K562 (cell line): ENCODE measurements at regions not wholly inside any gene's neighbourhood (a gene's known extent, or its start where the extent isn't known, plus 50 kb on each side); places are given as distances from the start of the nearest gene placed in this dataset.

Source experiments
- ATAC-seq: fragments of 200-7000 bp; cut with Tn5 transposase; 3 replicates; pipeline ENCODE4 v1.9.1; 2020; ENCODE audit warnings: moderate library complexity
- BruUV-seq: library from RNA; stranded (reverse); fragments of 400-500 nt; replicated peaks from 2 replicates; lab custom pipeline; 2021; lab: Mats Ljungman, UMichigan
- CTCF ChIA-PET: fragments of 300-600 bp; formaldehyde crosslinking; extraction: SDS; loops from one replicate; lab custom pipeline; 2021; ENCODE audit warnings: low intra/inter-chr PET ratio; lab: Yijun Ruan, JAX
- POLR2A ChIA-PET: fragments of 300-600, 350-650 bp; sonication (Branson Sonifier 250); formaldehyde crosslinking; extraction: SDS; loops from one replicate; lab custom pipeline; 2021; ENCODE audit warnings: antibody characterized with exemption, inconsistent platforms; lab: Yijun Ruan, JAX
- DNase-seq, 4 experiments: peaks; one replicate each; pipeline versions ENCODE4 v3.0.0 to v3.0.0-alpha.2; 2011 to 2018; ENCODE audit warnings: low spot score in 3 of 4, mixed read lengths in 3 of 4; ENCODE audit errors: extremely low read depth in 1 of 4
- FAIRE-seq: peaks from 2 replicates; lab custom pipeline; 2011; peaks lifted over from hg19 to GRCh38; lab: Jason Lieb, UNC
- H2AFZ ChIP-seq: 2 replicates; pipeline ENCODE4 v1.6.0; 2011; ENCODE audit warnings: low read depth, low read length, control low read depth, inconsistent platforms
- H3K27ac ChIP-seq: fragments of 200-600 bp; 3 replicates; pipeline ENCODE4 v1.8.0; 2011; ENCODE audit warnings: low read depth, mild to moderate bottlenecking, control low read depth, inconsistent platforms, low read length, moderate library complexity, mixed read lengths; ENCODE audit errors: extremely low read depth
- H3K27me3 ChIP-seq, 2 experiments: fragments of 300-600 bp in 1 of 2; 2 replicates in 1 of 2; 3 replicates in 1 of 2; pipeline versions ENCODE4 v1.6.0 to v1.8.0; 2011; ENCODE audit warnings: inconsistent platforms in 2 of 2, low read length in 2 of 2, mild to moderate bottlenecking in 1 of 2, mixed read lengths in 1 of 2, moderate library complexity in 1 of 2; ENCODE audit not compliant: control insufficient read depth in 2 of 2, insufficient read depth in 2 of 2
- H3K36me3 ChIP-seq: fragments of 300-600 bp; 3 replicates; pipeline ENCODE4 v1.8.0; 2011; ENCODE audit warnings: mild to moderate bottlenecking, low read length, inconsistent platforms; ENCODE audit not compliant: control insufficient read depth, insufficient read depth
- H3K4me1 ChIP-seq, 2 experiments: fragments of 200-600 bp in 1 of 2; replicated peaks in 1 of 2; 2 replicates in 1 of 2; 3 replicates in 1 of 2; pipeline versions ENCODE4 v1.5.1 to v1.8.0; 2011; ENCODE audit warnings: inconsistent platforms in 2 of 2, low read length in 2 of 2, mild to moderate bottlenecking in 1 of 2, mixed read lengths in 1 of 2, moderate library complexity in 1 of 2; ENCODE audit not compliant: control insufficient read depth in 2 of 2, insufficient read depth in 2 of 2
- H3K4me2 ChIP-seq: 2 replicates; pipeline ENCODE4 v1.6.1; 2011; ENCODE audit warnings: low read length, control low read depth, inconsistent platforms, mixed read lengths; ENCODE audit not compliant: insufficient read depth
- H3K4me3 ChIP-seq: fragments of 200-600 bp; sonication (generic), shearing (Covaris generic); 2 replicates; pipeline ENCODE4 v1.5.1; 2016; ENCODE audit warnings: control low read depth, inconsistent platforms
- H3K79me2 ChIP-seq: fragments of 200-600 bp; 3 replicates; pipeline ENCODE4 v1.8.0; 2011; ENCODE audit warnings: low read length, inconsistent platforms; ENCODE audit not compliant: control insufficient read depth, insufficient read depth
- H3K9ac ChIP-seq, 2 experiments: 2 replicates each; pipeline versions ENCODE4 v1.6.0 to v1.6.1; 2011; ENCODE audit warnings: low read depth in 2 of 2, low read length in 2 of 2, control low read depth in 1 of 2, inconsistent platforms in 1 of 2, mild to moderate bottlenecking in 1 of 2, mixed read lengths in 1 of 2; ENCODE audit not compliant: insufficient read depth in 1 of 2
- H3K9me1 ChIP-seq: one replicate; pipeline ENCODE4 v1.6.0; 2011; ENCODE audit warnings: inconsistent platforms, mild to moderate bottlenecking, low read length, moderate library complexity; ENCODE audit not compliant: control insufficient read depth, insufficient read depth
- H3K9me3 ChIP-seq: replicated peaks from 2 replicates; pipeline ENCODE4 v1.5.1; 2011; ENCODE audit warnings: low read depth, low read length, inconsistent platforms; ENCODE audit not compliant: control insufficient read depth, insufficient read depth
- H4K20me1 ChIP-seq: replicated peaks from 2 replicates; pipeline ENCODE4 v1.6.1; 2011; ENCODE audit warnings: low read length, inconsistent platforms, mixed read lengths; ENCODE audit not compliant: control insufficient read depth, insufficient read depth
- CEBPB ChIP-seq: fragments of 450-650 bp; IDR thresholded peaks from 2 replicates; pipeline ENCODE4 v1.6.1; 2016; ENCODE audit warnings: missing genetic modification characterization, missing compliant biosample characterization
- FOXP4 ChIP-seq: sonication (generic); formaldehyde crosslinking; IDR thresholded peaks from 2 replicates; pipeline ENCODE4 v1.8.0; 2022; ENCODE audit warnings: mild to moderate bottlenecking, missing genetic modification reagents, borderline replicate concordance
- GATAD2A ChIP-seq: fragments of 450-650 bp; IDR thresholded peaks from 2 replicates; pipeline ENCODE4 v1.6.1; 2017
- HBP1 ChIP-seq: fragments of 450-650 bp; formaldehyde crosslinking; IDR thresholded peaks from 2 replicates; pipeline ENCODE4 v1.4.0; 2022; ENCODE audit warnings: missing genetic modification characterization
- KAT8 ChIP-seq: fragments of 450-650 bp; IDR thresholded peaks from 2 replicates; pipeline ENCODE4 v1.6.1; 2016; ENCODE audit warnings: low read depth, mild to moderate bottlenecking
- RBFOX2 ChIP-seq: fragments of 200-400 bp; formaldehyde crosslinking; IDR thresholded peaks from 2 replicates; pipeline ENCODE4 v1.6.1; 2017; ENCODE audit warnings: low read depth, mild to moderate bottlenecking, low read length, moderate library complexity
- SAP30 ChIP-seq: fragments of 200-600 bp; sonication (generic); IDR thresholded peaks from 2 replicates; pipeline ENCODE4 v1.6.1; 2012; ENCODE audit warnings: borderline replicate concordance, low read depth, mild to moderate bottlenecking, moderate library complexity, low read length, control low read depth, inconsistent platforms; ENCODE audit not compliant: insufficient read depth, poor library complexity, severe bottlenecking
- SMARCB1 ChIP-seq: IDR thresholded peaks from 2 replicates; pipeline ENCODE4 v1.6.1; 2011; ENCODE audit warnings: improper control_type of control experiment, low read depth; ENCODE audit not compliant: insufficient read length
- SMC3 ChIP-seq: conservative IDR thresholded peaks from 2 replicates; pipeline ENCODE4 v1.6.1; 2011; ENCODE audit warnings: low read depth, low read length, improper control_type of control experiment; ENCODE audit not compliant: insufficient read depth
- SNIP1 ChIP-seq: fragments of 450-650 bp; IDR thresholded peaks from 2 replicates; pipeline ENCODE4 v1.7.1; 2017; ENCODE audit warnings: low read depth, mild to moderate bottlenecking
- SRF ChIP-seq, 2 experiments: fragments of 250-450, 450-650 bp in 1 of 2; sonication (Bioruptor Pico) in 1 of 2; sonication (generic) in 1 of 2; formaldehyde crosslinking; IDR thresholded peaks; 2 replicates each; pipeline versions ENCODE4 v1.5.0 to v1.5.1; 2020 to 2022; ENCODE audit warnings: mild to moderate bottlenecking in 1 of 2, missing genetic modification reagents in 1 of 2
- THAP7 ChIP-seq: fragments of 250-450 bp; sonication (Bioruptor Pico); IDR thresholded peaks from 2 replicates; pipeline ENCODE4 v1.5.0; 2021
- ZNF436 ChIP-seq: fragments of 250-450, 450-650 bp; sonication (Bioruptor Pico); formaldehyde crosslinking; IDR thresholded peaks from 2 replicates; pipeline ENCODE4 v1.7.0; 2020; ENCODE audit warnings: mild to moderate bottlenecking
- ZNF592 ChIP-seq: fragments of 450-650 bp; IDR thresholded peaks from 2 replicates; pipeline ENCODE4 v1.6.1; 2017; ENCODE audit warnings: antibody characterized with exemption, mild to moderate bottlenecking
- WGBS: fragments of 100-300 bp; shearing (Covaris generic); methylation state at CpG from one replicate; pipeline ENCODE4 v1.1.6; 2016; ENCODE audit warnings: low coverage, mixed read lengths; ENCODE audit not compliant: insufficient coverage; ENCODE audit errors: missing lambda C conversion rate; 5-methylcytosine and 5-hydroxymethylcytosine counted together
- in situ Hi-C: fragments of 300-500 bp; cut with MboI; formaldehyde crosslinking; loops from 4 replicates; pipeline ENCODE4 v1.15.0; 2018; ENCODE audit warnings: inconsistent platforms, mixed read lengths
- intact Hi-C: fragments of 100-400 bp; cut with micrococcal nuclease; formaldehyde crosslinking; loops from 2 replicates; pipeline ENCODE4 v1.14.2; 2022

GRCh38 chr5:171703146-171703545 is 82.5 kb upstream of the SMIM23 start (continued):
- TF ChIP-seq FOXP4 (no peak), GATAD2A (no peak), SNIP1 (no peak), SMC3 (no peak)

- Histone ChIP-seq H3K4me1 (no peaks in the 10 kb centered on the region), H3K27me3 (peaks cover 10 to 49% of the 10 kb centered on the region in 2 experiments; a peak in 4 of 5 replicates), H3K4me3 (no peak overlapping the region), H2AFZ (no peak overlapping the region), H3K27ac (no peak overlapping the region), H3K4me2 (no peak overlapping the region), H3K79me2 (no peaks in the 10 kb centered on the region), H3K9me3 (no peaks in the 10 kb centered on the region), H3K36me3 (no peaks in the 10 kb centered on the region), H3K9me1 (no peaks in the 10 kb centered on the region), H3K9ac (no peak overlapping the region), H4K20me1 (peaks cover under 1% of the 10 kb centered on the region; the same call in 1 of the 2 replicates)
- CTCF ChIA-PET, result no interaction called here
- no peak for DNase-seq
- 0% methylated on average over 6 of the region's 6 CpGs for WGBS
- in situ Hi-C loops (no loop called here), intact Hi-C loops (no loop called here)
- POLR2A ChIA-PET, result no interaction called here
- FAIRE-seq, result no peak
- ATAC-seq, result no peak
- BruUV-seq, result no TSS peak
- TF ChIP-seq SRF (CRISPR knock-in tag; IDR thresholded peaks at IDR 0.05), result no peak
- no peak for TF ChIP-seq HBP1
- TF ChIP-seq RBFOX2, result no peak
- TF ChIP-seq ZNF436 (CRISPR knock-in tag), result no peak
- TF ChIP-seq THAP7 (CRISPR knock-in tag), result no peak
- no peak for TF ChIP-seq SAP30
- no peak for TF ChIP-seq CEBPB (tag)
- TF ChIP-seq KAT8, result no peak
- no peak for TF ChIP-seq ZNF592
- no peak for TF ChIP-seq SMARCB1
These were observed 80.6 kb upstream of the SMIM23 start for GRCh38 chr5:171705036-171705435.
